Mucosa of gallbladder (tissue), 1 donor: ENCODE measurements at regions not wholly inside any gene's neighbourhood (a gene's known extent, or its start where the extent isn't known, plus 50 kb on each side); places are given as distances from the start of the nearest gene placed in this dataset.
A peak's percentile ranks its signal among the peaks of the same experiment; 100 is the strongest.
"Not testable (repeated sequence)": the region's sequence is repeated elsewhere in the genome, so short reads cannot be mapped to it uniquely, and the experiment has no call there.

Experiments used
- DNase-seq: peaks from one replicate; pipeline ENCODE4 v3.0.0-alpha.2; 2020; ENCODE audit warnings: low spot score
- donor health status: DM: no; HTN: no; CAD: no.

GRCh38 chr14:86905386-86905926 is 1087.5 kb downstream of the GALC start:
- not testable (repeated sequence) for DNase-seq

DNA sequence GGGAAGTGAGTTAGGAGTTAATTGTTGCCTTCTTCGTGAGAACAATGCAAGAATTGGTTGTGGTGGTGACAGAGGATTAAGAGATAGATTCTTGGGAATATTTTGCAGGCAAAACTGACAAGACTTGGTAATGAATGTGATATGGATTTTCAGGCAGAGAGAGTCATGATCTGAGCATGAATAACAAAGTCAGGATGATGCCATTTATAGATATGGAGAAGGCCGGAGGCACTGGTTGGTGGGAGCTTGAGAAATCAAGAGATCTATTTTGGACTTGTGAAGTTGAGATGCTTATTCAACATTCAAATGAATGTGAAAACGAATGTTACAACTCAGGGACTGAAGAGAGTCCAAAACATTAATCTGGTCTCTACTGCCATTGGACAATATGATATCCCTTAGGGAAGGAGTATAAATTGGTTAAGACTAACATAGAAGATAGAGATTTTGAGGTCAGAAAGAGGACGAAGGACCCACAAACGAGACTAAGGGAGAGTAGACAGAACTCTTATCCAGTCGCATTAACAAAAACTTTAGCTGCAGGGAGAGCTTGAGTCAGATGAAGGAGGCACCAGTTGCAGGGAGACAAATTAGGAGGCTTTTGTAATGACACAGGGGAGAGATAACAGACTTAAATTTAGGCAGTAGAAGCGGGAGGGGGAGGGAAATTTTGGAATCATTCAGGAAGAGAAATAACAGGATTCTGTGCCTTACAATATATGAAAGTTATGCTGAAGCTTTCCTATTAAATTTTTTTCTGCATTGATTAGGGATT is 1090.6 kb downstream of the GALC start:
- DNase-seq = no peak

GRCh38 chr14:86897704-86898513 is 1095.1 kb downstream of the GALC start:
- no peak for DNase-seq

DNA sequence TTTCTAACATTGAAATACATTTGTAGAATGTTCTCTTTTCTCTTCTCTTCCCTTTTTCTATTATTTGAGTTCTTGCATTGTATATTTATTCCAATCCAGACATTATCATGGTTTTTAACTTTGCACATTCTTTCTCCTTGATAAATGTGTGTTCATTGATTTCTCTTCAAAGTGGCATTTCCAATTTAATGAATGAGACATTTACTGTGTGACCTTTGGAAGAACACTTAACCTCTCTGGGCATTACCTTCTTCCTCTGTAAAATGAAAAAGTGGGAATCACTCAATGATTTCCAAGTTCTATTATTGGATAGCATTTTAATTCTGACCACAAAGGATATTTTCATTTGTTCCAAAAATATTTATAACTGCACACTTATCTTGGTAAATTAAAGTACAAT is 1095.8 kb downstream of the GALC start:
- no peak for DNase-seq

- no peak for DNase-seq
Observed at GRCh38 chr14:86896701-86897100, 1096.3 kb downstream of the GALC start.

GRCh38 chr14:86892152-86892956 is 1100.6 kb downstream of the GALC start:
- no peak for DNase-seq

- DNase-seq = no peak
Observed at GRCh38 chr14:86885280-86885679, 1107.7 kb downstream of the GALC start.

DNA sequence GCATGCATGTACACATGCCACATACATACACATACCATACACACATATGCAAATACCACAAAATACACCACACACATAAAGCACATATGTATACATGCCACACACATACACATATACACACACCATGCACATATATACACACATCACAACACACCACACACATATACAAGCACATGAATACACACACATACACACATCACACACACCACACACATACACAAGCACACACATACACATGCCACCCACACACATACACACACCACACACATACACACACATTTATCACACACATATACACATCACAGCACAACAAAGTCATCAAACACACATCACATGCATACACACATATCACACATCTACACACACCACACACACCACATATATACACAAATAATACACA is 1108.5 kb downstream of the GALC start:
- DNase-seq = no peak

- no peak for DNase-seq
Observed at GRCh38 chr14:86882818-86883217, 1110.2 kb downstream of the GALC start.

- DNase-seq = no peak
Observed at GRCh38 chr14:86865934-86866333, 1127.0 kb downstream of the GALC start.

- no peak for DNase-seq
Observed at GRCh38 chr14:86858591-86858990, 1134.4 kb downstream of the GALC start.

DNA sequence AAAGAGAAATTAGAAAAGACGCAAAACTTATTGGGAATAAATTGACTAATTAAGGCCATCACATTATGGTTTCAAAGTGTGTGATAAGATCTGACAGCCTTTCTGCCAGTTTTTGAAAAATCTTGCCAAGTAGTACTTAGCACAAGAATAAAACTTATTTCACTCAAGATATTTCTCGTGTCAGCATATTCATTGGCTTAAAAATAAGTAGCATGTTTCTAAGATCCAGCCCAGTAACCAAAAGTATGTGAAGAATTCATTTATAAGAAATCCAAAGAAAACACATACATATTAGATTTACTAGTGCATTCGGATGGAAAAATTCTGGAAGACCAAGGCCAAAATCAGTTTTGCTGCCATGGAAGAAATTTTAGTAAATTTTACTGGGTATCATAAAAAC is 1135.0 kb downstream of the GALC start:
- no peak for DNase-seq

GRCh38 chr14:86852530-86852929 is 1140.5 kb downstream of the GALC start:
- DNase-seq = no peak

- DNase-seq = no peak
Observed at GRCh38 chr14:86847140-86847539, 1145.8 kb downstream of the GALC start.

DNA sequence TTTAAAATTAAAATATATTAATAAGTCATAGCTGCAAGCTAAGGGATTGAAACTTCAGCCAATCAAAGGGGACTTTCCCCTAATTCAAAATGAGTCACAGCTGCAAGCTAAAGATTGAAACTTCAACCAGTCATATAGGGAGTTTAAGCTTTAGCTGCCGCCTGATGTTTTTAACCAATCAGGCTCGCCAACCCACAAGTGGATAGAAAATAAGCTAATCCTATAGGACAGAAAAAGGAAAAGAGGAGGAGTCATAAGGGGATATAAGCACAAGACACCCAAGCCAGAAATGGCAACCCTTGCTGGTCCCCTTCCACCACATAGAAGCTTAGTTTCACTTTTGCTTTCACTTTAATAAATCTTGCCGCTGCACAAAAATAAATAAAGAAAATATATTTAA is 1154.6 kb downstream of the GALC start:
- no peak for DNase-seq

DNA sequence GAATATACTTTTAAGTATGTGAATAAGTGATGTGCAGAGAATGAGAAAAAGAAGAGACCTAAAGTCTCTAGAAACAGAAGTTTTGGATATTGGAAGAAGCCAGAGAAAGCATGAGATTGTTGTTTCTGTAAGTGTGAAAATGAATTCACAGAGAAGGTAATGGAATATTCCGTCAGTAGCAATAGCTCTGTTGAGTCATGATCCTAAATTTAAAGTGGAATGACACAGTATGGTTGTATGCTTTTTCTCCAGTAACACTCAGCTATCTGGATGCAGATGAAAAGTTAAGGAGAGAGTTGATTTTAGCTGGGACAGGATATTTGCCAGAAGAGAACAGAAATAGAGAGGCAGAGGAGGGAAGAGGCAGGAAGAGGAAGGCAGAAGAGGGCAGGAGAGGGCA is 1166.3 kb downstream of the GALC start:
- DNase-seq = no peak

DNA sequence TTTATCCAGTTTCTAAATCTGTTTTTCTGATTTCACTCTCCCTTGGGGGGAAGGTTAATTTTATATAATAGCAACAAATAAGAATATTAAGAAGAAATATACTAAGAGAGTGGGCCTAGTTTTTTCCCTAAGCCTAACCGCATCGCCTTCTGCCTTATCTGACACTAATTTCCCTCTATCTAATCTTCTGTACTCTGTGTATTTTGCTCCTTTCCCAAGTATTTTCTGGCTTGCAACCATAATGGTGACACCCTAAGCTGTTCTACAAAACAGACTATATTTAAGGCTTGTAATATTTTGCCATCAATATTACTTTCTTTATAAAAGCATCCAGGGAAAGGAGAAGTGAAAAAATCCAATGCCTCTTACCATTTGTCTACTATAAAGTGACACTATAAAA is 1168.8 kb downstream of the GALC start:
- DNase-seq = no peak

DNA sequence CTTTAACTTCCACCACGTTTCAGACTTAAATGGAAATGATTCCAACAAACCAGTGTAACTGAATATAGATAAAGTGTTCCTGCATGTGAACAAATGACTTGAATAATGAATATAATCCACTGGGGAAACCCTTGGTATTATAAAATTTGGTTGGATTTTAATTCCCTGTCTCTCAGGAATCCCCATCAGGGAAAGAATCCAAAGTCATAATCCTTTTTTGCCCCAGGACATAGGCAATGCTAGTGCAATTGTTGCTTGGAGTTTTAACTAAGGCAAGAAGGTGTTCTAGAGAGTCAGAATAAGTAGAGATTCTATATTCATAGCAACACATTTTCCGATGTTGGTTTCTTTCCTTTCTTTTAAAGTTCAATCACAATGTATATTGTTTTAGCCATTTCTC is 1169.4 kb downstream of the GALC start:
- no peak for DNase-seq

GRCh38 chr14:86815341-86815740 is 1177.6 kb downstream of the GALC start:
- no peak for DNase-seq

- no peak for DNase-seq
Observed at GRCh38 chr14:86802726-86803125, 1190.3 kb downstream of the GALC start.

- DNase-seq = peak; percentile 68
Observed at GRCh38 chr14:86799244-86799647, 1193.7 kb downstream of the GALC start.

GRCh38 chr14:86798330-86798729 is 1194.7 kb downstream of the GALC start:
- DNase-seq = no peak
